GM23338 (cell line): ENCODE measurements at regions not wholly inside any gene's neighbourhood (a gene's known extent, or its start where the extent isn't known, plus 50 kb on each side); places are given as distances from the start of the nearest gene placed in this dataset.

Experiments used
- ATAC-seq: fragments of 200-7000 bp; cut with Tn5 transposase; 3 replicates; pipeline ENCODE4 v1.9.1; 2020
- DNase-seq: peaks from one replicate; pipeline ENCODE4 v3.0.0-alpha.2; 2015; ENCODE audit warnings: low spot score
- H2AFZ ChIP-seq: fragments of 200-600 bp; sonication (generic); 2 replicates; pipeline ENCODE4 v1.8.0; 2016; ENCODE audit warnings: antibody characterized with exemption, mild to moderate bottlenecking, moderate library complexity
- H3F3A ChIP-seq: fragments of 200-600 bp; sonication (generic); replicated peaks from 2 replicates; pipeline ENCODE4 v1.8.0; 2017; ENCODE audit warnings: antibody characterized with exemption, mixed run types, low read depth
- H3K27ac ChIP-seq: fragments of 200-600 bp; sonication (generic); 2 replicates; pipeline ENCODE4 v1.6.1; 2016; ENCODE audit warnings: low read depth
- H3K27me3 ChIP-seq: fragments of 200-600 bp; sonication (generic); 2 replicates; pipeline ENCODE4 v1.8.0; 2016; ENCODE audit warnings: mild to moderate bottlenecking, mixed run types, moderate library complexity; ENCODE audit not compliant: insufficient read depth
- H3K36me3 ChIP-seq: fragments of 200-600 bp; sonication (generic); 2 replicates; pipeline ENCODE4 v1.8.0; 2016; ENCODE audit warnings: mild to moderate bottlenecking; ENCODE audit not compliant: insufficient read depth
- H3K4me1 ChIP-seq: fragments of 200-600 bp; sonication (generic); 2 replicates; pipeline ENCODE4 v1.8.0; 2016; ENCODE audit warnings: mild to moderate bottlenecking, moderate library complexity; ENCODE audit not compliant: insufficient read depth
- H3K4me2 ChIP-seq: fragments of 200-600 bp; sonication (generic); 2 replicates; pipeline ENCODE4 v1.7.1; 2017; ENCODE audit warnings: mixed run types
- H3K4me3 ChIP-seq: fragments of 200-600 bp; sonication (generic); 2 replicates; pipeline ENCODE4 v1.6.1; 2016; ENCODE audit warnings: mixed run types
- H3K79me2 ChIP-seq: fragments of 200-600 bp; sonication (generic); replicated peaks from 2 replicates; pipeline ENCODE4 v1.8.0; 2017; ENCODE audit warnings: mild to moderate bottlenecking; ENCODE audit not compliant: insufficient read depth
- H3K9me2 ChIP-seq: fragments of 200-600 bp; sonication (generic); 2 replicates; pipeline ENCODE4 v1.8.0; 2017; ENCODE audit not compliant: insufficient read depth
- H4K20me1 ChIP-seq: fragments of 200-600 bp; sonication (generic); replicated peaks from 2 replicates; pipeline ENCODE4 v1.8.0; 2017; ENCODE audit warnings: mild to moderate bottlenecking; ENCODE audit not compliant: insufficient read depth
- H3K27ac Mint-ChIP-seq: 2 replicates; pipeline ENCODE4 v1.8.0; 2020; ENCODE audit warnings: inconsistent platforms, mild to moderate bottlenecking, moderate library complexity, mixed read lengths
- H3K27me3 Mint-ChIP-seq: 3 replicates; pipeline ENCODE4 v1.8.0; 2022; ENCODE audit warnings: low read depth, mild to moderate bottlenecking, moderate library complexity, mixed read lengths, inconsistent platforms; ENCODE audit not compliant: insufficient read depth, poor library complexity
- H3K36me3 Mint-ChIP-seq: 3 replicates; pipeline ENCODE4 v1.8.0; 2021; ENCODE audit warnings: low read depth, mild to moderate bottlenecking, inconsistent platforms, moderate library complexity, mixed read lengths
- H3K4me1 Mint-ChIP-seq: 3 replicates; pipeline ENCODE4 v1.8.0; 2020; ENCODE audit warnings: mild to moderate bottlenecking, inconsistent platforms, mixed read lengths
- H3K4me3 Mint-ChIP-seq: 3 replicates; pipeline ENCODE4 v1.8.0; 2021; ENCODE audit warnings: moderate library complexity, mild to moderate bottlenecking, inconsistent platforms, mixed read lengths
- H3K9me3 Mint-ChIP-seq: 3 replicates; pipeline ENCODE4 v1.8.0; 2020; ENCODE audit warnings: moderate library complexity, mild to moderate bottlenecking, inconsistent platforms, mixed read lengths
- CTCF ChIP-seq, 2 experiments: fragments of 200-600 bp in 1 of 2; sonication (generic) in 1 of 2; conservative IDR thresholded peaks; 2 replicates each; pipeline versions ENCODE4 v1.5.1 to v1.6.1; 2016 to 2017; ENCODE audit warnings: antibody characterized with exemption in 2 of 2, low read depth in 2 of 2, mild to moderate bottlenecking in 2 of 2, moderate library complexity in 1 of 2
- EZH2 ChIP-seq: fragments of 200-600 bp; sonication (generic); IDR thresholded peaks from one replicate; pipeline ENCODE4 v1.8.0; 2017; ENCODE audit warnings: antibody characterized with exemption, mild to moderate bottlenecking, low read depth; ENCODE audit not compliant: unreplicated experiment
- JUNB ChIP-seq: IDR thresholded peaks from one replicate; pipeline ENCODE4 v1.6.1; 2016; ENCODE audit warnings: antibody characterized with exemption; ENCODE audit not compliant: unreplicated experiment
- STAT1 ChIP-seq: IDR thresholded peaks from one replicate; pipeline ENCODE4 v1.6.1; 2016; ENCODE audit warnings: antibody characterized with exemption; ENCODE audit not compliant: unreplicated experiment
- ZNF462 ChIP-seq: fragments of 250-450 bp; sonication (Bioruptor Pico); IDR thresholded peaks from 2 replicates; pipeline ENCODE4 v1.5.0; 2020; ENCODE audit warnings: mild to moderate bottlenecking, moderate library complexity

GRCh38 chr9:129250786-129251185 is 72.7 kb upstream of the IER5L start:
- no peak overlapping the region for H3K4me2 ChIP-seq

More at GRCh38 chr9:129250786-129251185, 72.7 kb upstream of the IER5L start:
- no peaks in the 10 kb centered on the region for H3K36me3 Mint-ChIP-seq
- Histone ChIP-seq H3K27me3 (no peaks in the 10 kb centered on the region), H3K4me3 (no peak overlapping the region), H3F3A (no peaks in the 10 kb centered on the region), H3K9me2 (no peaks in the 10 kb centered on the region), H3K79me2 (no peaks in the 10 kb centered on the region), H3K27ac (no peak overlapping the region), H3K36me3 (no peaks in the 10 kb centered on the region), H4K20me1 (no peaks in the 10 kb centered on the region), H2AFZ (no peak overlapping the region), H3K4me1 (peaks cover 6% of the 10 kb centered on the region; the same call in 1 of the 2 replicates)
- DNase-seq: no peak
- H3K9me3 Mint-ChIP-seq: no peaks in the 10 kb centered on the region; the same call in 2 of the 3 replicates
- ATAC-seq: no peak
- H3K27me3 Mint-ChIP-seq: peaks cover 5% of the 10 kb centered on the region
- no peak overlapping the region for H3K27ac Mint-ChIP-seq
- TF ChIP-seq STAT1 (no peak), EZH2 (no peak), JUNB (no peak), ZNF462 (CRISPR knock-in tag) (no peak), CTCF (conservative IDR thresholded peaks at IDR 0.05; ENCODE audit: low read depth in 2 of 2) (no peak)
- H3K4me1 Mint-ChIP-seq: peaks cover 16% of the 10 kb centered on the region
- H3K4me3 Mint-ChIP-seq: no peak overlapping the region
